IMR-90 (cell line): ENCODE measurements at regions not wholly inside any gene's neighbourhood (a gene's known extent, or its start where the extent isn't known, plus 50 kb on each side); places are given as distances from the start of the nearest gene placed in this dataset.

Source experiments
- ATAC-seq: fragments of 200-7000 bp; cut with Tn5 transposase; 2 replicates; pipeline ENCODE4 v1.9.1; 2020; ENCODE audit warnings: low read depth, mild to moderate bottlenecking, moderate library complexity
- BruUV-seq: library from RNA; stranded (reverse); fragments of 400-500 nt; replicated peaks from 2 replicates; lab custom pipeline; 2021; lab: Mats Ljungman, UMichigan
- CTCF ChIA-PET: fragments of 300-600 bp; formaldehyde crosslinking; extraction: SDS; loops from one replicate; lab custom pipeline; 2021; ENCODE audit warnings: antibody characterized with exemption; lab: Yijun Ruan, JAX
- POLR2A ChIA-PET: fragments of 300-600 bp; sonication (Branson Sonifier 250); formaldehyde crosslinking; loops from one replicate; lab custom pipeline; 2022; ENCODE audit warnings: antibody characterized with exemption; ENCODE audit not compliant: unreplicated experiment; lab: Charles Lee
- DNase-seq: peaks from one replicate; pipeline ENCODE4 v3.0.0; 2013
- H2AFZ ChIP-seq: replicated peaks from 2 replicates; pipeline ENCODE3; 2013; ENCODE audit warnings: low read length, mild to moderate bottlenecking; ENCODE audit not compliant: poor library complexity
- H2AK5ac ChIP-seq: 2 replicates; pipeline ENCODE4 v1.6.1; 2013; ENCODE audit warnings: low read depth, low read length, inconsistent platforms
- H2AK9ac ChIP-seq: replicated peaks from 2 replicates; pipeline ENCODE3; 2013; ENCODE audit warnings: mild to moderate bottlenecking, low read depth, low read length, moderate library complexity; ENCODE audit not compliant: poor library complexity
- H2BK120ac ChIP-seq: 2 replicates; pipeline ENCODE4 v1.6.1; 2013; ENCODE audit warnings: low read depth, low read length, inconsistent platforms
- H2BK15ac ChIP-seq: 3 replicates; pipeline ENCODE4 v1.6.1; 2013; ENCODE audit warnings: low read depth, low read length, inconsistent platforms
- H2BK20ac ChIP-seq: 2 replicates; pipeline ENCODE4 v1.6.1; 2013; ENCODE audit warnings: low read depth, mild to moderate bottlenecking, inconsistent platforms, low read length, moderate library complexity
- H2BK5ac ChIP-seq: 2 replicates; pipeline ENCODE4 v1.6.1; 2013; ENCODE audit warnings: mild to moderate bottlenecking, low read depth, low read length, inconsistent platforms; ENCODE audit not compliant: poor library complexity, severe bottlenecking
- H3K14ac ChIP-seq: replicated peaks from 2 replicates; pipeline ENCODE4 v1.6.1; 2013; ENCODE audit warnings: low read depth, low read length, inconsistent platforms
- H3K18ac ChIP-seq: 2 replicates; pipeline ENCODE4 v1.6.1; 2013; ENCODE audit warnings: low read depth, low read length, control low read depth
- H3K23ac ChIP-seq: 2 replicates; pipeline ENCODE4 v1.6.1; 2013; ENCODE audit warnings: low read depth, low read length, inconsistent platforms
- H3K27ac ChIP-seq: 2 replicates; pipeline ENCODE4 v1.5.1; 2013; ENCODE audit warnings: mild to moderate bottlenecking, control low read depth, low read length; ENCODE audit not compliant: insufficient read depth
- H3K27me3 ChIP-seq: 2 replicates; pipeline ENCODE4 v1.6.1; 2013; ENCODE audit warnings: low read length; ENCODE audit not compliant: control insufficient read depth, insufficient read depth
- H3K36me3 ChIP-seq: 2 replicates; pipeline ENCODE4 v1.6.1; 2013; ENCODE audit warnings: low read length, mixed read lengths; ENCODE audit not compliant: control insufficient read depth, insufficient read depth
- H3K4ac ChIP-seq: 2 replicates; pipeline ENCODE4 v1.6.1; 2013; ENCODE audit warnings: low read depth, low read length, inconsistent platforms
- H3K4me1 ChIP-seq: 2 replicates; pipeline ENCODE4 v1.6.1; 2013; ENCODE audit warnings: low read length, mixed read lengths; ENCODE audit not compliant: control insufficient read depth, insufficient read depth
- H3K4me2 ChIP-seq: 2 replicates; pipeline ENCODE4 v1.6.1; 2013; ENCODE audit warnings: low read depth, mild to moderate bottlenecking, control low read depth, low read length, moderate library complexity
- H3K4me3 ChIP-seq: 2 replicates; pipeline ENCODE4 v1.5.1; 2013; ENCODE audit warnings: low read depth, mild to moderate bottlenecking, control low read depth, low read length, moderate library complexity; ENCODE audit not compliant: insufficient read depth
- H3K56ac ChIP-seq: 2 replicates; pipeline ENCODE4 v1.6.1; 2013; ENCODE audit warnings: low read length, inconsistent platforms; ENCODE audit not compliant: insufficient read depth; ENCODE audit errors: extremely low read depth
- H3K79me1 ChIP-seq, 2 experiments: 2 replicates each; pipeline ENCODE4 v1.6.1; 2013; ENCODE audit warnings: low read length in 2 of 2, inconsistent platforms in 1 of 2, low read depth in 1 of 2
- H3K9ac ChIP-seq: 2 replicates; pipeline ENCODE4 v1.6.1; 2013; ENCODE audit warnings: low read depth, low read length, control low read depth
- H3K9me1 ChIP-seq: 2 replicates; pipeline ENCODE4 v1.6.1; 2013; ENCODE audit warnings: low read length, inconsistent platforms; ENCODE audit not compliant: insufficient read depth
- H3K9me3 ChIP-seq: 2 replicates; pipeline ENCODE4 v1.6.1; 2013; ENCODE audit warnings: low read length; ENCODE audit not compliant: control insufficient read depth, insufficient read depth
- H4K20me1 ChIP-seq: 2 replicates; pipeline ENCODE4 v1.6.1; 2013; ENCODE audit warnings: low read length, inconsistent platforms; ENCODE audit not compliant: insufficient read depth
- H4K5ac ChIP-seq: 2 replicates; pipeline ENCODE4 v1.6.1; 2013; ENCODE audit warnings: mild to moderate bottlenecking, low read depth, low read length, control low read depth
- H4K8ac ChIP-seq, 2 experiments: 2 replicates each; pipeline ENCODE4 v1.6.1; 2013; ENCODE audit warnings: low read depth in 2 of 2, low read length in 2 of 2, control low read depth in 1 of 2, inconsistent platforms in 1 of 2
- H4K91ac ChIP-seq: 2 replicates; pipeline ENCODE4 v1.6.1; 2013; ENCODE audit warnings: low read depth, low read length, inconsistent platforms; ENCODE audit not compliant: insufficient read depth
- POLR2A ChIP-seq: IDR thresholded peaks from 2 replicates; pipeline ENCODE4 v1.6.1; 2012; ENCODE audit warnings: mild to moderate bottlenecking, low read depth, low read length
- RAD21 ChIP-seq: IDR thresholded peaks from 2 replicates; pipeline ENCODE4 v1.6.1; 2012; ENCODE audit warnings: low read length, improper control_type of control experiment
- WGBS, 2 experiments: methylation state at CpG; one replicate each; pipeline versions ENCODE4 v1.1.5 to v1.1.7; 2013; ENCODE audit warnings: missing lambda C conversion rate in 2 of 2; ENCODE audit not compliant: insufficient read length in 1 of 2; ENCODE audit errors: extremely low coverage in 2 of 2; 5-methylcytosine and 5-hydroxymethylcytosine counted together
- dilution Hi-C: fragments of 300-500 bp; cut with HindIII; formaldehyde crosslinking; loops from one replicate; pipeline ENCODE4 v1.14.3; 2018; ENCODE audit warnings: low sequenced_read_pairs; ENCODE audit not compliant: unreplicated experiment
- in situ Hi-C: fragments of 300-500 bp; cut with MboI; formaldehyde crosslinking; loops from 3 replicates; pipeline ENCODE4 v1.14.3; 2019; ENCODE audit warnings: low sequenced_read_pairs, inconsistent platforms, mixed read lengths
- intact Hi-C: fragments of 100-400 bp; cut with micrococcal nuclease; formaldehyde crosslinking; loops from 2 replicates; pipeline ENCODE4 v1.10.0; 2022
- TF ChIP-seq, protein P1 (sequence below): conservative IDR thresholded peaks from 2 replicates; pipeline ENCODE4 v1.5.1; 2012; ENCODE audit warnings: mild to moderate bottlenecking, low read depth, low read length, improper control_type of control experiment

DNA sequence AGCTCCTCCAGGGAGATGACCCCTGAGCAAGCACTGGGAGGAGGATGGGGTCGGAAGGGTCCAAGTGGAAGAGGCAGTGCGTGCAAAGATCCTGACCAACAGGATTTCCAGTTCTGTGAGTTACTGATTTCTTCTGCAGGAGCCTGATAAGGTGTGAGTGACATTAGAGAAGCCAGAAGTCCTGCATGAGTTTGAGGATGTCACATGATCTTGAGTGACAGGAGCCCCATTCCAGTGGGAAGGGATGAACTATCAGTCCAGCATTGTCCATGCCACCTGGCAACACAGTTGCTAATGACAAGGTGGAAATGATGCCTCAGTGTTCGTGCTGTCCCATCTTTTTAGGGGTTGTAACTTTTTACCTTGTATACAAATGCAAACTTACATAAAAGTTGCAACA lies 285.1 kb upstream of the HDAC4 start:
- Histone ChIP-seq H3K9me3 (peaks cover 3% of the 10 kb centered on the region), H4K8ac (no peak overlapping the region), H3K4me2 (no peak overlapping the region), H3K36me3 (no peaks in the 10 kb centered on the region), H2AK9ac (no peak overlapping the region), H4K91ac (no peak overlapping the region), H3K79me1 (no peaks in the 10 kb centered on the region), H3K27me3 (no peaks in the 10 kb centered on the region), H4K20me1 (no peaks in the 10 kb centered on the region), H3K4me3 (no peak overlapping the region), H3K27ac (no peak overlapping the region), H3K9me1 (no peaks in the 10 kb centered on the region), H3K18ac (no peak overlapping the region), H4K5ac (no peak overlapping the region), H3K56ac (no peak overlapping the region), H3K9ac (no peak overlapping the region), H2AK5ac (no peak overlapping the region), H3K4me1 (no peaks in the 10 kb centered on the region), H2BK20ac (no peak overlapping the region), H2BK5ac (no peak overlapping the region), H2BK15ac (no peak overlapping the region), H2BK120ac (no peak overlapping the region), H2AFZ (no peak overlapping the region), H3K4ac (no peak overlapping the region), H3K23ac (no peak overlapping the region), H3K14ac (no peak overlapping the region)
- 79% methylated on average over 2 of the region's 3 CpGs; no CpG with 5 or more reads in 1 of the 2 experiments for WGBS, 2 experiments
- dilution Hi-C loops (no loop called here), intact Hi-C loops (no loop called here), in situ Hi-C loops (no loop called here)
- ChIA-PET POLR2A (no interaction called here), CTCF (no interaction called here)
- ATAC-seq = no peak
- TF ChIP-seq RAD21 (no peak), POLR2A (no peak)
- TF ChIP-seq, protein P1, sequence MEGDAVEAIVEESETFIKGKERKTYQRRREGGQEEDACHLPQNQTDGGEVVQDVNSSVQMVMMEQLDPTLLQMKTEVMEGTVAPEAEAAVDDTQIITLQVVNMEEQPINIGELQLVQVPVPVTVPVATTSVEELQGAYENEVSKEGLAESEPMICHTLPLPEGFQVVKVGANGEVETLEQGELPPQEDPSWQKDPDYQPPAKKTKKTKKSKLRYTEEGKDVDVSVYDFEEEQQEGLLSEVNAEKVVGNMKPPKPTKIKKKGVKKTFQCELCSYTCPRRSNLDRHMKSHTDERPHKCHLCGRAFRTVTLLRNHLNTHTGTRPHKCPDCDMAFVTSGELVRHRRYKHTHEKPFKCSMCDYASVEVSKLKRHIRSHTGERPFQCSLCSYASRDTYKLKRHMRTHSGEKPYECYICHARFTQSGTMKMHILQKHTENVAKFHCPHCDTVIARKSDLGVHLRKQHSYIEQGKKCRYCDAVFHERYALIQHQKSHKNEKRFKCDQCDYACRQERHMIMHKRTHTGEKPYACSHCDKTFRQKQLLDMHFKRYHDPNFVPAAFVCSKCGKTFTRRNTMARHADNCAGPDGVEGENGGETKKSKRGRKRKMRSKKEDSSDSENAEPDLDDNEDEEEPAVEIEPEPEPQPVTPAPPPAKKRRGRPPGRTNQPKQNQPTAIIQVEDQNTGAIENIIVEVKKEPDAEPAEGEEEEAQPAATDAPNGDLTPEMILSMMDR = no peak
- no peak for DNase-seq
- BruUV-seq = no TSS peak
